HepG2 (cell line): ENCODE measurements at regions not wholly inside any gene's neighbourhood (a gene's known extent, or its start where the extent isn't known, plus 50 kb on each side); places are given as distances from the start of the nearest gene placed in this dataset.
A peak's percentile ranks its signal among the peaks of the same experiment; 100 is the strongest.

ENCODE experiments used
- ARHGAP35 ChIP-seq: sonication (generic); formaldehyde crosslinking; IDR thresholded peaks from 2 replicates; pipeline ENCODE4 v1.9.0; 2022; ENCODE audit warnings: mild to moderate bottlenecking, inconsistent platforms, moderate library complexity, missing genetic modification reagents, borderline replicate concordance
- ATAD3A ChIP-seq: sonication (generic); formaldehyde crosslinking; IDR thresholded peaks from 2 replicates; pipeline ENCODE4 v1.4.0; 2020; ENCODE audit warnings: missing genetic modification reagents
- JDP2 ChIP-seq: sonication (generic); formaldehyde crosslinking; IDR thresholded peaks from 2 replicates; pipeline ENCODE4 v1.8.1; 2022; ENCODE audit warnings: missing genetic modification reagents, borderline replicate concordance
- JUN ChIP-seq: sonication (generic); formaldehyde crosslinking; IDR thresholded peaks from 2 replicates; pipeline ENCODE4 v1.4.0; 2020; ENCODE audit warnings: mild to moderate bottlenecking, missing genetic modification reagents
- KLF11 ChIP-seq: IDR thresholded peaks from 2 replicates; pipeline ENCODE4 v1.6.1; 2016; ENCODE audit warnings: missing compliant biosample characterization
- YY1 ChIP-seq: IDR thresholded peaks from 2 replicates; pipeline ENCODE4 v1.6.1; 2011; ENCODE audit warnings: low read length, low read depth, moderate library complexity, mild to moderate bottlenecking; ENCODE audit not compliant: insufficient read depth, insufficient replicate concordance
- ZFP36L1 ChIP-seq: sonication (generic); formaldehyde crosslinking; IDR thresholded peaks from 2 replicates; pipeline ENCODE4 v1.8.0; 2022; ENCODE audit warnings: mild to moderate bottlenecking, missing genetic modification reagents, moderate library complexity
- ZNF501 ChIP-seq: sonication (generic); formaldehyde crosslinking; IDR thresholded peaks from 2 replicates; pipeline ENCODE4 v1.5.1; 2020; ENCODE audit warnings: mild to moderate bottlenecking, moderate library complexity, missing genetic modification reagents
- ZNF644 ChIP-seq: IDR thresholded peaks from 2 replicates; pipeline ENCODE4 v1.6.1; 2016; ENCODE audit warnings: low read depth
- TF ChIP-seq, protein P1 (sequence below): sonication (generic); formaldehyde crosslinking; IDR thresholded peaks from 2 replicates; pipeline ENCODE4 v1.5.0; 2020; ENCODE audit warnings: mild to moderate bottlenecking, missing genetic modification reagents
- TF ChIP-seq, protein P2 (sequence below): IDR thresholded peaks from 2 replicates; pipeline ENCODE4 v1.6.1; 2016; ENCODE audit warnings: mild to moderate bottlenecking, missing biosample characterization, missing genetic modification reagents
- TF ChIP-seq, protein P3 (sequence below): IDR thresholded peaks from 2 replicates; pipeline ENCODE4 v1.6.1; 2012; ENCODE audit warnings: low read length, improper control_type of control experiment
- TF ChIP-seq, protein P4 (sequence below): sonication (generic); formaldehyde crosslinking; IDR thresholded peaks from 2 replicates; pipeline ENCODE4 v1.4.0; 2020; ENCODE audit warnings: missing genetic modification reagents
- TF ChIP-seq, protein P5 (sequence below): sonication (generic); formaldehyde crosslinking; IDR thresholded peaks from 2 replicates; pipeline ENCODE4 v1.5.1; 2020; ENCODE audit warnings: mild to moderate bottlenecking, missing genetic modification reagents, borderline replicate concordance

DNA sequence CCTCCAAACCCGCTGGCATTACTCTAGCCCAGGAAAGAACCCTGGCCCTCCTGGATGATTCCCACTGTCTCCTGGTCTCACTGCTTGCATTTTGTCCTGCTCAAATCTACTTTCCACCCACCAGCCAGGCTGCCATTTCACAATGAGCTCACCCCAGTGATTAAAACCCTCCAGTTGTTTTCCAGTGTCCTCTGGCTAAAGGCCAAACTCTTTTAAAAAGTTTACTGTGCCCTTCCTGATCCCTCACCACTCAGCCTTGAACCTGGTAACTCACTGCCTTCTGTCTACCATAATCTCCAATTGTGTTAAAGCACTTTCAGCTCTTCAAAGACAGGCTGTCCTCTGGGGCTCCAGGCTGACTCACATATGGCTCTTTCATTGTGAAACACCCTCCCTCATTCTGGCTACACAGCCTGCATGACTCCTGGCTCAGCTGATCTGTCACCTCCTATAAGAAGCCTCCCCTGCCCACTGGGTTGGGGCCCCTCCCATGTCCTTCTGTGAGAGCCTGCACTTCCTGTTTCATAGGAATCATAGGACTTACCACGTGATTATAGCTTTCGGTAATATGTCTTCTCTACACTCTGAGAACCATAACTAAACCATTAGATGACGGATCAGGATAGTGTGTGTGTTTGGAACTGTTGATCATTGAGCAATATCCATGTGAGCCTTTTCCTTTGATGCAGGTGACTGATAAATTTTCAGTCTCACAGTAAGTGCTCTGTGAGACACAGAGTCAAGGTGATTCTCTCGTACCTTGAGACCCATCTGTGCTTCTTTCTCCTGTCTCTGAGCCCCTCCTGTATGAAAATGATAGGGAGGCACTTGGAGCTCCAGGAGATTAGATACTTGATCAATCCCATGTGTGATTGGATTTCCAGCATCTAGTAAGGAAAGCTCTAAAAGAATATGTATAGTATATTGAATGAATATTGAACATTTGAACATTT, 590.8 kb upstream of the ID2 start (continued):
- TF ChIP-seq, protein P1, sequence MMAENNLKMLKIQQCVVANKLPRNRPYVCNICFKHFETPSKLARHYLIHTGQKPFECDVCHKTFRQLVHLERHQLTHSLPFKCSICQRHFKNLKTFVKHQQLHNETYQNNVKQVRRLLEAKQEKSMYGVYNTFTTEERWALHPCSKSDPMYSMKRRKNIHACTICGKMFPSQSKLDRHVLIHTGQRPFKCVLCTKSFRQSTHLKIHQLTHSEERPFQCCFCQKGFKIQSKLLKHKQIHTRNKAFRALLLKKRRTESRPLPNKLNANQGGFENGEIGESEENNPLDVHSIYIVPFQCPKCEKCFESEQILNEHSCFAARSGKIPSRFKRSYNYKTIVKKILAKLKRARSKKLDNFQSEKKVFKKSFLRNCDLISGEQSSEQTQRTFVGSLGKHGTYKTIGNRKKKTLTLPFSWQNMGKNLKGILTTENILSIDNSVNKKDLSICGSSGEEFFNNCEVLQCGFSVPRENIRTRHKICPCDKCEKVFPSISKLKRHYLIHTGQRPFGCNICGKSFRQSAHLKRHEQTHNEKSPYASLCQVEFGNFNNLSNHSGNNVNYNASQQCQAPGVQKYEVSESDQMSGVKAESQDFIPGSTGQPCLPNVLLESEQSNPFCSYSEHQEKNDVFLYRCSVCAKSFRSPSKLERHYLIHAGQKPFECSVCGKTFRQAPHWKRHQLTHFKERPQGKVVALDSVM (CRISPR knock-in tag), result no peak
- TF ChIP-seq ZFP36L1 (CRISPR knock-in tag), result peak; percentile 85; the same call in 1 of the 2 replicates
- TF ChIP-seq ZNF501, result peak; percentile 79; the same call in 1 of the 2 replicates
- TF ChIP-seq, protein P2, sequence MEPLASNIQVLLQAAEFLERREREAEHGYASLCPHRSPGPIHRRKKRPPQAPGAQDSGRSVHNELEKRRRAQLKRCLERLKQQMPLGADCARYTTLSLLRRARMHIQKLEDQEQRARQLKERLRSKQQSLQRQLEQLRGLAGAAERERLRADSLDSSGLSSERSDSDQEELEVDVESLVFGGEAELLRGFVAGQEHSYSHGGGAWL, result peak; percentile 52; the same call in 1 of the 2 replicates
- TF ChIP-seq, protein P3, sequence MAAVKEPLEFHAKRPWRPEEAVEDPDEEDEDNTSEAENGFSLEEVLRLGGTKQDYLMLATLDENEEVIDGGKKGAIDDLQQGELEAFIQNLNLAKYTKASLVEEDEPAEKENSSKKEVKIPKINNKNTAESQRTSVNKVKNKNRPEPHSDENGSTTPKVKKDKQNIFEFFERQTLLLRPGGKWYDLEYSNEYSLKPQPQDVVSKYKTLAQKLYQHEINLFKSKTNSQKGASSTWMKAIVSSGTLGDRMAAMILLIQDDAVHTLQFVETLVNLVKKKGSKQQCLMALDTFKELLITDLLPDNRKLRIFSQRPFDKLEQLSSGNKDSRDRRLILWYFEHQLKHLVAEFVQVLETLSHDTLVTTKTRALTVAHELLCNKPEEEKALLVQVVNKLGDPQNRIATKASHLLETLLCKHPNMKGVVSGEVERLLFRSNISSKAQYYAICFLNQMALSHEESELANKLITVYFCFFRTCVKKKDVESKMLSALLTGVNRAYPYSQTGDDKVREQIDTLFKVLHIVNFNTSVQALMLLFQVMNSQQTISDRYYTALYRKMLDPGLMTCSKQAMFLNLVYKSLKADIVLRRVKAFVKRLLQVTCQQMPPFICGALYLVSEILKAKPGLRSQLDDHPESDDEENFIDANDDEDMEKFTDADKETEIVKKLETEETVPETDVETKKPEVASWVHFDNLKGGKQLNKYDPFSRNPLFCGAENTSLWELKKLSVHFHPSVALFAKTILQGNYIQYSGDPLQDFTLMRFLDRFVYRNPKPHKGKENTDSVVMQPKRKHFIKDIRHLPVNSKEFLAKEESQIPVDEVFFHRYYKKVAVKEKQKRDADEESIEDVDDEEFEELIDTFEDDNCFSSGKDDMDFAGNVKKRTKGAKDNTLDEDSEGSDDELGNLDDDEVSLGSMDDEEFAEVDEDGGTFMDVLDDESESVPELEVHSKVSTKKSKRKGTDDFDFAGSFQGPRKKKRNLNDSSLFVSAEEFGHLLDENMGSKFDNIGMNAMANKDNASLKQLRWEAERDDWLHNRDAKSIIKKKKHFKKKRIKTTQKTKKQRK, result no peak
- no peak for TF ChIP-seq ATAD3A
- TF ChIP-seq JUN (CRISPR knock-in tag), result peak; percentile 88; the same call in 1 of the 2 replicates
- TF ChIP-seq, protein P4, sequence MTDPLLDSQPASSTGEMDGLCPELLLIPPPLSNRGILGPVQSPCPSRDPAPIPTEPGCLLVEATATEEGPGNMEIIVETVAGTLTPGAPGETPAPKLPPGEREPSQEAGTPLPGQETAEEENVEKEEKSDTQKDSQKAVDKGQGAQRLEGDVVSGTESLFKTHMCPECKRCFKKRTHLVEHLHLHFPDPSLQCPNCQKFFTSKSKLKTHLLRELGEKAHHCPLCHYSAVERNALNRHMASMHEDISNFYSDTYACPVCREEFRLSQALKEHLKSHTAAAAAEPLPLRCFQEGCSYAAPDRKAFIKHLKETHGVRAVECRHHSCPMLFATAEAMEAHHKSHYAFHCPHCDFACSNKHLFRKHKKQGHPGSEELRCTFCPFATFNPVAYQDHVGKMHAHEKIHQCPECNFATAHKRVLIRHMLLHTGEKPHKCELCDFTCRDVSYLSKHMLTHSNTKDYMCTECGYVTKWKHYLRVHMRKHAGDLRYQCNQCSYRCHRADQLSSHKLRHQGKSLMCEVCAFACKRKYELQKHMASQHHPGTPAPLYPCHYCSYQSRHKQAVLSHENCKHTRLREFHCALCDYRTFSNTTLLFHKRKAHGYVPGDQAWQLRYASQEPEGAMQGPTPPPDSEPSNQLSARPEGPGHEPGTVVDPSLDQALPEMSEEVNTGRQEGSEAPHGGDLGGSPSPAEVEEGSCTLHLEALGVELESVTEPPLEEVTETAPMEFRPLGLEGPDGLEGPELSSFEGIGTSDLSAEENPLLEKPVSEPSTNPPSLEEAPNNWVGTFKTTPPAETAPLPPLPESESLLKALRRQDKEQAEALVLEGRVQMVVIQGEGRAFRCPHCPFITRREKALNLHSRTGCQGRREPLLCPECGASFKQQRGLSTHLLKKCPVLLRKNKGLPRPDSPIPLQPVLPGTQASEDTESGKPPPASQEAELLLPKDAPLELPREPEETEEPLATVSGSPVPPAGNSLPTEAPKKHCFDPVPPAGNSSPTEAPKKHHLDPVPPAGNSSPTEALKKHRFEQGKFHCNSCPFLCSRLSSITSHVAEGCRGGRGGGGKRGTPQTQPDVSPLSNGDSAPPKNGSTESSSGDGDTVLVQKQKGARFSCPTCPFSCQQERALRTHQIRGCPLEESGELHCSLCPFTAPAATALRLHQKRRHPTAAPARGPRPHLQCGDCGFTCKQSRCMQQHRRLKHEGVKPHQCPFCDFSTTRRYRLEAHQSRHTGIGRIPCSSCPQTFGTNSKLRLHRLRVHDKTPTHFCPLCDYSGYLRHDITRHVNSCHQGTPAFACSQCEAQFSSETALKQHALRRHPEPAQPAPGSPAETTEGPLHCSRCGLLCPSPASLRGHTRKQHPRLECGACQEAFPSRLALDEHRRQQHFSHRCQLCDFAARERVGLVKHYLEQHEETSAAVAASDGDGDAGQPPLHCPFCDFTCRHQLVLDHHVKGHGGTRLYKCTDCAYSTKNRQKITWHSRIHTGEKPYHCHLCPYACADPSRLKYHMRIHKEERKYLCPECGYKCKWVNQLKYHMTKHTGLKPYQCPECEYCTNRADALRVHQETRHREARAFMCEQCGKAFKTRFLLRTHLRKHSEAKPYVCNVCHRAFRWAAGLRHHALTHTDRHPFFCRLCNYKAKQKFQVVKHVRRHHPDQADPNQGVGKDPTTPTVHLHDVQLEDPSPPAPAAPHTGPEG, result 0 out of 2 replicates have a peak, but pooled peaks have one; percentile 41
- TF ChIP-seq, protein P5, sequence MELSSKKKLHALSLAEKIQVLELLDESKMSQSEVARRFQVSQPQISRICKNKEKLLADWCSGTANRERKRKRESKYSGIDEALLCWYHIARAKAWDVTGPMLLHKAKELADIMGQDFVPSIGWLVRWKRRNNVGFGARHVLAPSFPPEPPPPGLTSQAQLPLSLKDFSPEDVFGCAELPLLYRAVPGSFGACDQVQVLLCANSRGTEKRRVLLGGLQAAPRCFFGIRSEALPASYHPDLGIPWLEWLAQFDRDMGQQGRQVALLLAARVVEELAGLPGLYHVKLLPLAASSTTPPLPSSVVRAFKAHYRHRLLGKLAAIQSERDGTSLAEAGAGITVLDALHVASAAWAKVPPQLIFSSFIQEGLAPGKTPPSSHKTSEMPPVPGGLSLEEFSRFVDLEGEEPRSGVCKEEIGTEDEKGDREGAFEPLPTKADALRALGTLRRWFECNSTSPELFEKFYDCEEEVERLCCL (CRISPR knock-in tag), result no peak
- peak; percentile 99 for TF ChIP-seq ZNF644
- no peak for TF ChIP-seq JDP2 (CRISPR knock-in tag)
- TF ChIP-seq KLF11, result no peak
- no peak for TF ChIP-seq YY1
- TF ChIP-seq ARHGAP35 (CRISPR knock-in tag), result no peak
